ENCODE measurements at regions not wholly inside any gene's neighbourhood (a gene's known extent, or its start where the extent isn't known, plus 50 kb on each side); places are given as distances from the start of the nearest gene placed in this dataset.

- no peak overlapping the region for H3K27ac Mint-ChIP-seq
- no peaks in the 10 kb centered on the region for H3K36me3 Mint-ChIP-seq
- H3K9me3 Mint-ChIP-seq (ENCODE audit: low read depth) = no peaks in the 10 kb centered on the region
- no peaks in the 10 kb centered on the region for H3K27me3 Mint-ChIP-seq
- ATAC-seq (no peak), DNase-seq (no peak)
- H3K4me1 Mint-ChIP-seq = no peaks in the 10 kb centered on the region
- no peak overlapping the region for H3K4me3 Mint-ChIP-seq
- CTCF ChIA-PET = no interaction called here
Observed at GRCh38 chr18:67715567-67715966, 199.0 kb upstream of the DSEL start.

- CTCF ChIA-PET = no interaction called here
- Mint-ChIP-seq H3K27me3 (no peaks in the 10 kb centered on the region), H3K36me3 (no peaks in the 10 kb centered on the region), H3K4me3 (no peak overlapping the region), H3K4me1 (no peaks in the 10 kb centered on the region), H3K9me3 (ENCODE audit: low read depth) (no peaks in the 10 kb centered on the region), H3K27ac (no peak overlapping the region)
- DNase-seq = no peak
- no peak for ATAC-seq
Observed at GRCh38 chr18:67710639-67711038, 194.1 kb upstream of the DSEL start.

GRCh38 chr18:67705748-67706147 is 189.2 kb upstream of the DSEL start:
- no peaks in the 10 kb centered on the region for H3K4me1 Mint-ChIP-seq
- H3K27me3 Mint-ChIP-seq = no peaks in the 10 kb centered on the region
- no peaks in the 10 kb centered on the region for H3K9me3 Mint-ChIP-seq (ENCODE audit: low read depth)
- ATAC-seq (no peak), DNase-seq (no peak)
- no peak overlapping the region for H3K27ac Mint-ChIP-seq
- CTCF ChIA-PET = no interaction called here
- H3K36me3 Mint-ChIP-seq = no peaks in the 10 kb centered on the region
- H3K4me3 Mint-ChIP-seq = no peak overlapping the region

GRCh38 chr18:67695684-67696083 is 179.2 kb upstream of the DSEL start:
- no peak for DNase-seq
- Mint-ChIP-seq H3K4me1 (no peaks in the 10 kb centered on the region), H3K27me3 (no peaks in the 10 kb centered on the region), H3K27ac (no peak overlapping the region), H3K9me3 (ENCODE audit: low read depth) (no peaks in the 10 kb centered on the region), H3K36me3 (no peaks in the 10 kb centered on the region), H3K4me3 (no peak overlapping the region)
- CTCF ChIA-PET = no interaction called here
- no peak for ATAC-seq

GRCh38 chr18:67694787-67695186 is 178.3 kb upstream of the DSEL start:
- no peaks in the 10 kb centered on the region for H3K9me3 Mint-ChIP-seq (ENCODE audit: low read depth)
- H3K4me3 Mint-ChIP-seq = no peak overlapping the region
- H3K36me3 Mint-ChIP-seq = no peaks in the 10 kb centered on the region
- no peak overlapping the region for H3K27ac Mint-ChIP-seq
- CTCF ChIA-PET = no interaction called here
- DNase-seq (no peak), ATAC-seq (no peak)
- H3K27me3 Mint-ChIP-seq = no peaks in the 10 kb centered on the region
- H3K4me1 Mint-ChIP-seq = no peaks in the 10 kb centered on the region

GRCh38 chr18:67692811-67693210 is 176.3 kb upstream of the DSEL start:
- no peak for ATAC-seq
- CTCF ChIA-PET = no interaction called here
- Mint-ChIP-seq H3K36me3 (no peaks in the 10 kb centered on the region), H3K9me3 (ENCODE audit: low read depth) (no peaks in the 10 kb centered on the region), H3K27me3 (no peaks in the 10 kb centered on the region), H3K4me1 (no peaks in the 10 kb centered on the region), H3K4me3 (no peak overlapping the region), H3K27ac (no peak overlapping the region)
- DNase-seq = no peak

- CTCF ChIA-PET = no interaction called here
- no peak for DNase-seq
Observed at GRCh38 chr18:67682516-67682915, 166.0 kb upstream of the DSEL start.

GRCh38 chr18:67677489-67677888 is 161.0 kb upstream of the DSEL start:
- CTCF ChIA-PET = no interaction called here
- no peaks in the 10 kb centered on the region for H3K9me3 Mint-ChIP-seq (ENCODE audit: low read depth)
- H3K4me3 Mint-ChIP-seq = no peak overlapping the region
- no peaks in the 10 kb centered on the region for H3K4me1 Mint-ChIP-seq
- no peak for DNase-seq
- ATAC-seq = no peak
- no peaks in the 10 kb centered on the region for H3K36me3 Mint-ChIP-seq
- H3K27ac Mint-ChIP-seq = no peak overlapping the region
- H3K27me3 Mint-ChIP-seq = no peaks in the 10 kb centered on the region

More at GRCh38 chr18:67682516-67682915, 166.0 kb upstream of the DSEL start:
- Mint-ChIP-seq H3K4me3 (no peak overlapping the region), H3K27ac (no peak overlapping the region), H3K4me1 (no peaks in the 10 kb centered on the region), H3K9me3 (ENCODE audit: low read depth) (no peaks in the 10 kb centered on the region), H3K27me3 (no peaks in the 10 kb centered on the region), H3K36me3 (no peaks in the 10 kb centered on the region)
- ATAC-seq = no peak

- Mint-ChIP-seq H3K27ac (no peak overlapping the region), H3K36me3 (no peaks in the 10 kb centered on the region), H3K4me1 (no peaks in the 10 kb centered on the region), H3K4me3 (no peak overlapping the region), H3K27me3 (no peaks in the 10 kb centered on the region), H3K9me3 (ENCODE audit: low read depth) (no peaks in the 10 kb centered on the region)
- DNase-seq (no peak), ATAC-seq (no peak)
- CTCF ChIA-PET = no interaction called here
Observed at GRCh38 chr18:67672716-67673115, 156.2 kb upstream of the DSEL start.

GRCh38 chr18:67672155-67672554 is 155.6 kb upstream of the DSEL start:
- H3K4me1 Mint-ChIP-seq = no peaks in the 10 kb centered on the region
- DNase-seq (no peak), ATAC-seq (no peak)
- H3K27me3 Mint-ChIP-seq = no peaks in the 10 kb centered on the region
- CTCF ChIA-PET = no interaction called here
- H3K27ac Mint-ChIP-seq = no peak overlapping the region
- H3K36me3 Mint-ChIP-seq = no peaks in the 10 kb centered on the region
- H3K9me3 Mint-ChIP-seq (ENCODE audit: low read depth) = no peaks in the 10 kb centered on the region
- no peak overlapping the region for H3K4me3 Mint-ChIP-seq

GRCh38 chr18:67670024-67670543 is 153.6 kb upstream of the DSEL start:
- Mint-ChIP-seq H3K4me3 (no peak overlapping the region), H3K4me1 (no peaks in the 10 kb centered on the region), H3K9me3 (ENCODE audit: low read depth) (no peaks in the 10 kb centered on the region), H3K27ac (no peak overlapping the region), H3K27me3 (no peaks in the 10 kb centered on the region), H3K36me3 (no peaks in the 10 kb centered on the region)
- no peak for ATAC-seq
- CTCF ChIA-PET = no interaction called here
- no peak for DNase-seq

GRCh38 chr18:67665266-67665665 is 148.7 kb upstream of the DSEL start:
- ATAC-seq (no peak), DNase-seq (no peak)
- Mint-ChIP-seq H3K36me3 (no peaks in the 10 kb centered on the region), H3K4me1 (no peaks in the 10 kb centered on the region), H3K27me3 (peaks cover 2% of the 10 kb centered on the region), H3K9me3 (ENCODE audit: low read depth) (no peaks in the 10 kb centered on the region), H3K27ac (no peak overlapping the region), H3K4me3 (no peak overlapping the region)
- CTCF ChIA-PET = no interaction called here

GRCh38 chr18:67662996-67663395 is 146.5 kb upstream of the DSEL start:
- CTCF ChIA-PET = no interaction called here
- Mint-ChIP-seq H3K27ac (no peak overlapping the region), H3K9me3 (ENCODE audit: low read depth) (no peaks in the 10 kb centered on the region), H3K4me1 (no peaks in the 10 kb centered on the region), H3K4me3 (no peak overlapping the region), H3K27me3 (peaks cover 2% of the 10 kb centered on the region), H3K36me3 (no peaks in the 10 kb centered on the region)
- ATAC-seq (no peak), DNase-seq (no peak)

- Mint-ChIP-seq H3K27me3 (peaks cover 2% of the 10 kb centered on the region), H3K27ac (no peak overlapping the region), H3K9me3 (ENCODE audit: low read depth) (no peaks in the 10 kb centered on the region), H3K4me3 (no peak overlapping the region), H3K4me1 (no peaks in the 10 kb centered on the region), H3K36me3 (no peaks in the 10 kb centered on the region)
- CTCF ChIA-PET = no interaction called here
- ATAC-seq (no peak), DNase-seq (no peak)
Observed at GRCh38 chr18:67661555-67661954, 145.0 kb upstream of the DSEL start.

GRCh38 chr18:67654101-67654500 is 137.6 kb upstream of the DSEL start:
- H3K4me1 Mint-ChIP-seq = no peaks in the 10 kb centered on the region
- no peaks in the 10 kb centered on the region for H3K27me3 Mint-ChIP-seq
- CTCF ChIA-PET = no interaction called here
- H3K36me3 Mint-ChIP-seq = no peaks in the 10 kb centered on the region
- ATAC-seq (no peak), DNase-seq (no peak)
- no peak overlapping the region for H3K27ac Mint-ChIP-seq
- no peak overlapping the region for H3K4me3 Mint-ChIP-seq
- no peaks in the 10 kb centered on the region for H3K9me3 Mint-ChIP-seq (ENCODE audit: low read depth)

Measured in activated CD8-positive, alpha-beta memory T cell treated with anti-CD3 and anti-CD28 coated beads, Interleukin-2, amount 10 ng/mL, durations not matched to agents 7 days and 5 days (primary cell).